ENCODE measurements at regions not wholly inside any gene's neighbourhood (a gene's known extent, or its start where the extent isn't known, plus 50 kb on each side); places are given as distances from the start of the nearest gene placed in this dataset.

GRCh38 chr6:1231941-1232340 is 80.0 kb upstream of the FOXQ1 start:
- TF ChIP-seq CTCF (IDR thresholded peaks at IDR 0.05; ENCODE audit: insufficient read depth, low read length) (no peak), REST (IDR thresholded peaks at IDR 0.05; ENCODE audit: insufficient replicate concordance, low read depth) (no peak), POLR2AphosphoS5 (IDR thresholded peaks at IDR 0.05; ENCODE audit: low read depth) (no peak), GABPA (IDR thresholded peaks at IDR 0.05; ENCODE audit: low read depth) (no peak)

All from HL-60 (cell line).